ENCODE measurements at regions not wholly inside any gene's neighbourhood (a gene's known extent, or its start where the extent isn't known, plus 50 kb on each side); places are given as distances from the start of the nearest gene placed in this dataset.
"Not testable (repeated sequence)": the region's sequence is repeated elsewhere in the genome, so short reads cannot be mapped to it uniquely, and the experiment has no call there.

GRCh38 chr2:195124391-195125079 lies 532.5 kb upstream of the SLC39A10 start:
- no peak for DNase-seq

DNA sequence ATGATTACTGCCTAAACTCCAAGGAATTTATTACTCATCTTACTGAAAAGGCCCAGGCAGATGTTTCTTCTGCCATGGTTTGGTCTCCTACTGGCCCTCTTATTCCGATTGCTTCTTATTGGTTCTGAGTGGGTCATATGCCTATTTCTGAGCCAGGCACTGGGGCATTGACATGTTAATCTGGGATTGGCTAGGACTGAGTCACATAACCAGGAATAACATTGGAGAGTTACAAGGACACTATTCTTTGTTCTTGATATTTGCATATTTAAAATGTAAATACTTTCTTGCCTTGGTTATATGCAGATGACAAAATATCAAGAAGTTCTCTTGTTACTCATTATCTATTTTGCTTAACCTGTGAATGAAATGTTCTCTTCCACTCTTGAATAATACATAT lies 534.4 kb upstream of the SLC39A10 start:
- no peak for DNase-seq

GRCh38 chr2:195121341-195121740 lies 535.7 kb upstream of the SLC39A10 start:
- no peak for DNase-seq

DNA sequence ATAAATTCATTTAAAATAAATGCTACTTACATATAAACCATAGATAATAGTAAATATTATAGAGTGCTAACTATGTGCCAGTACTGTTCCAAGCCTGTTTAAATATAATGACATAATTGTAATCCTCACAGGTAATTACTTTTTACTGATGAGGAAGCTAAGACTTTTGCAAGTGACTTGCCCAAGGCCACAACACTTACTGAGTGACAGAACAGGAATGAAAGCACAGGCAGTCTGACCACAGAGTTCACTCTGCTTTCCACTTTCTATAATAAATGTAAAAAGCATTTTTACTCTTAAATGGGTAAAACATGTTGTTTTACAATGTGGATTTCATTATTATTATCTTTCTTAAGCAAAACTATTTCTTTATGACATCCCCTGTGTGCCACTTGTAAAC lies 537.8 kb upstream of the SLC39A10 start:
- no peak for DNase-seq

DNA sequence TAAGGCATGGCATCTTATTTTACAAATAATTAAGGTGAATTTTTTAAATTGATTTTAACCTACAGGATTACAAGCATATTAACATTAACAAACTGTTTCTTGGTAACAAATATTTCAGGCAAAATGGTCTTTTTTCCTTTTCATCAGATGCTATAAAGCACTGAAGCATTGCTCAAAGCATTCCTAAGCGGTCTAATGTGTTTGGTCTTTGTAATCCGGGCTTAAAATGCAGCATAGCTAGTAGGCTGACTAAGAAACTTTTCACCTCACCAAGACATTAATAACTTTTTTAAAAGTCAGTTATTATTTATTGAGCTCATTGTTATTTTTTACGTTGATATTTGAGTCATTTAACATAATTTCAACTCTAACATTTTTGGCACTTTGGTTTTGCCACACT lies 538.8 kb upstream of the SLC39A10 start:
- DNase-seq: no peak

DNA sequence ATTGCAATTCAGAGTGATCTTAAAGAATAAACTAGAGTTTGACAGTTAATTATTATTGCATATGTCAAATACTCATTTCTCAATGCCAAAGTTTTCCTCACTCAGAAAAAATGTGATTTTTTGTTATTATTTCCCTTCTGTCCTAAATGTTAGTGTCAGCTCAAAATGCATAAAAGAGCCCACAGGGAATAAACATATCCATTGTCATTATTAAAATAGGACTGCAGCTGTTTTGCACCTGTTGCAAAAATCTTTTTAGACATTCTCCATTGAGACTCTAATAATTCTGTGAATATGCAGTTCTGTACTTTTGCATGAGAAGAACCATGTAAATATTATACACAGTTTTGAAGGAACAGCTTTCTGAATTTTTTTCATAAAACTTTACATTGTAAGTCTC lies 540.0 kb upstream of the SLC39A10 start:
- DNase-seq: no peak

- DNase-seq: no peak
Observed at GRCh38 chr2:195115738-195116137, 541.3 kb upstream of the SLC39A10 start.

GRCh38 chr2:195108182-195108581 lies 548.8 kb upstream of the SLC39A10 start:
- DNase-seq: no peak

- no peak for DNase-seq
Observed at GRCh38 chr2:195106681-195107380, 550.2 kb upstream of the SLC39A10 start.

DNA sequence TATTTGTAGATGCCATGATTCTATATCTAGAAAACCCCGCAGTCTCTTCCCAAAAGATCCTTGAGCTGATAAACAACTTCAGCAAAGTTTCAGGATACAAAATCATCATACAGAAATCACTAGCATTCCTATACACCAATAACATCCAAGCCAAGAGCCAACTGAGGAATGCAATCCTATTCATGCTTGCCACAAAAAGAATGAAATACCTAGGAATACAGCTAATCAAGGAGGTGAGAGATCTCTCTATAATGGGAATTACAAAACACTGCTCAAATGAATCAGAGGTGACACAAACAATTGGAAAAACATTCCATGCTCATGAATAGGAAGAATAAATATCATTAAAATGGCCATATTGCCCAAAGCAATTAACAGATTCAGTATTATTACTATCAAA lies 551.4 kb upstream of the SLC39A10 start:
- no peak for DNase-seq

- no peak for DNase-seq
Observed at GRCh38 chr2:195094330-195094729, 562.7 kb upstream of the SLC39A10 start.

DNA sequence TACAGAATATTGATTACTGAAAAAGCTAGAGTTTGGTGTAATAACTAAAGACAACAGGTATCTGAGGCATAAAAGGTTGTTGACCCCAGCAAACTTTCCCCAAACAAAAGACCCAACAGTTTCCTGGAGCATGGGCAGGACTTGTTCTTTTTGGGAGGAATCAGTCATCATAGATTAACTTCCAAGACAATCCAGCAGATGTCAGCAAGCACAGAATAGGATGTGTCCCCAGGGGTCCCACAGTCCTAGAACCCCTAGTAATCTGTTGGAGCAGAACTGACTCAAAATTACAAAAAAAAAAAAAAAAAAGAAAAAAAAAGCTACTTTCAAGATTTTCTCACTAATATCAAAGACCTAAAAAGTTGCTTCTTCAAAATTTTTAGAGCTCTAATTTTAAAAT lies 564.7 kb upstream of the SLC39A10 start:
- no peak for DNase-seq

DNA sequence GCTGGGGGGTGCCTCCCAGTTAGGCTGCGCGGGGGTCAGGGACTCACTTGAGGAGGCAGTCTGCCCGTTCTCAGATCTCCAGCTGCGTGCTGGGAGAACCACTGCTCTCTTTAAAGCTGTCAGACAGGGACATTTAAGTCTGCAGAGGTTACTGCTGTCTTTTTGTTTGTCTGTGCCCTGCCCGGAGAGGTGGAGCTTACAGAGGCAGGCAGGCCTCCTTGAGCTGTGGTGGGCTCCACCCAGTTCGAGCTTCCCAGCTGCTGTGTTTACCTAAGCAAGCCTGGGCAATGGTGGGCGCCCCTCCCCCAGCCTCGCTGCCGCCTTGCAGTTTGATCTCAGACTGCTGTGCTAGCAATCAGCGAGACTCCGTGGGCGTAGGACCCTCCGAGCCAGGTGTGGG lies 584.2 kb upstream of the SLC39A10 start:
- DNase-seq: not testable (repeated sequence)

GRCh38 chr2:195057001-195057400 lies 600.0 kb upstream of the SLC39A10 start:
- no peak for DNase-seq

DNA sequence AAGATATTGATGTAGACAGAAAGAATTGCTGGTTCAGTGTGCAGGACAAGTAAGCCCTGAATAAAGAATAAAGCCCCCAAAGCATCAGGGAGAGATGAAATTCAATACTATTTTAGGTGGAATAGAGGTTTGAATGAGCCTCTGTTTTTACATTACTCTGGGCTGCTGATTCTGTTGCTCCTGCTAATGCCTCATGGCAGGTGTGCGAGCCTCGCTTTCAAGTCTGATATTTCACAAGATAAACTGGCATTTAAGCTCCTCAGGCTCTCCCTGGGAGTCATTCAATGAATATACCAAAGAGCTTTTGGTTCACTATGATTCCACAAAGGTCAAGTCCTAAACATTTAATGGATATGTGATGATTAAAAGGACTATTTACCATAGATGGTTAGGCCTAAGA lies 601.0 kb upstream of the SLC39A10 start:
- DNase-seq: no peak

GRCh38 chr2:195051401-195051800 lies 605.6 kb upstream of the SLC39A10 start:
- no peak for DNase-seq

- no peak for DNase-seq
Observed at GRCh38 chr2:195049372-195050031, 607.5 kb upstream of the SLC39A10 start.

GRCh38 chr2:195047955-195048354 lies 609.1 kb upstream of the SLC39A10 start:
- DNase-seq: no peak

DNA sequence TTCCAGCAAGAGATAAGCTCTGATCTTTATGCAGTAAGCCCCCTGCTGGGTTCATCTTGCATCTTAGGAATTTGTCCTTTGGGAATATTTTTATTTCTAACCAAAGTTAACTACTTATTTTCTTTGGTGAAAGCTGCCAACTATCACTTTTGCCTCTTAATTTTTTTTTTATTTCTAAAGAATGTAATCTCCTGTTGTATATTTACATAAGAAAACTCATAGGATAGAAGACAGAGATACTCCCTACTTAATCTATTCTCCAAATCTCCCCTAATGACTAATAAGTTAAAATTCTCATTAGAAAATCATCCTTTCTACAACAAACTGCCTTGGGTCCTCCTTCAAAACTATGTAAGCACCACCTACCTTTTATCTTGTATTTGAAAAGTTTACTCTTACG lies 612.2 kb upstream of the SLC39A10 start:
- no peak for DNase-seq

DNA sequence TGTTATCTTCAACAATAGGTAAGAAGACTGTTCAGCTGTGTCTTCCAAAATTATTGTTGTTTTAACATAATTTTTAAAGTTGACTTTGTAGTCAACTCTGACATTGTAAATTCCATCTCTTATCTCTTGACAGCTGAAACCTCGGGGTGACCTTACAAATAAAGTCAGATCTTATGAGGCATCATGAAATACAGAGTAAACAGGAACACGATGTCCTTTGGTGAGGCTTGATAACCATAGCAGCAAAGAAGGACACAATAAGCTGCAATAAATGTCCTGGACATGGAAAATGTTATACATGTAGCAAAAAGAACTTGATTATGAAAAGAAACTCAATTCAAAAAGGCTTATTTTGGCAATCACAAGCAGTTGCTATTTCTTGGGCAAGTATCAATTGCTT lies 618.9 kb upstream of the SLC39A10 start:
- no peak for DNase-seq

DNA sequence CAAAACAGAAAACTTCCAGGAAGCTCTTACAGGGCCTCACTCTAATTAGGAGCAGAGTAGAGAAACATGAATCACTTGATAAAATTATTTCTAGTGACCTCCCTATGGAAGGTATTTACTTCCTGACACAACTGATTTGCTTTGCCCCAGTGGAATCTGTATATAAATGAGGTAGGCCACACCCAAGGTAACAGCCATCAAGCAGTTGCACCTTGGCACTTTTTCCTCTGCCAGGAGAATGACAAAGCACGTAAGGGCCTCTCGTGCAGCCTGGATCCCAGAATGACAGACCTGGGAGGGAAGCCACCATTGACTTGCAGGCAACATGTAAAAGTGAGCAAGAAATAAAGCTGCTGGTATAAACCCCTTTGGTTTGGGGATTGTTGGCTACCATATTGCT lies 620.0 kb upstream of the SLC39A10 start:
- no peak for DNase-seq

GRCh38 chr2:195031411-195031810 lies 625.6 kb upstream of the SLC39A10 start:
- DNase-seq: no peak

GRCh38 chr2:195029804-195030654 lies 627.0 kb upstream of the SLC39A10 start:
- DNase-seq: no peak
